22Rv1 (cell line): ENCODE measurements at regions not wholly inside any gene's neighbourhood (a gene's known extent, or its start where the extent isn't known, plus 50 kb on each side); places are given as distances from the start of the nearest gene placed in this dataset.
"Not testable (repeated sequence)": the region's sequence is repeated elsewhere in the genome, so short reads cannot be mapped to it uniquely, and the experiment has no call there.

Experiments used
- CTCF ChIP-seq: fragments of 450-650 bp; IDR thresholded peaks from 2 replicates; pipeline ENCODE4 v1.5.1; 2017; ENCODE audit warnings: mild to moderate bottlenecking
- ZFX ChIP-seq: fragments of 450-650 bp; IDR thresholded peaks from 2 replicates; pipeline ENCODE4 v1.6.1; 2017; ENCODE audit warnings: antibody characterized with exemption, borderline replicate concordance

DNA sequence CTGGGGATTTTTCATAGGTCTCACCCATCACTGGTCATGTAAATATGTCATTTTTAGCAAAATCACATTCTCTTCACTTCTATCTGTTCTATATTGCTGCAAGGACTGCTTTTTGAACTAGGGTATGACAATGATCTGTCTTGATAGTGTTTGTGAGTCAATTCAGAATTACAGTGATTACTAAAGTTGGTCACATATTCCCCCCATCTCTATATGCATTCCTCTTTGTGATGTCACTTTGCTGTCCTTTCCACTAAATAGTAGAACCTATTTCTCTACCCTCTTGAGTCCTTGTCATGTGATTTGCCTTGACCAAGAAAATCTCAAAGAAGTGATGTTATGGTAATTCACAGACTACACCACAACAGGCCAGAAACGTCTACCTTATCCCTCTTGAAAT is 243.9 kb downstream of the NPIPA8 start:
- not testable (repeated sequence) for TF ChIP-seq CTCF, ZFX
